ENCODE measurements at regions not wholly inside any gene's neighbourhood (a gene's known extent, or its start where the extent isn't known, plus 50 kb on each side); places are given as distances from the start of the nearest gene placed in this dataset.

DNA sequence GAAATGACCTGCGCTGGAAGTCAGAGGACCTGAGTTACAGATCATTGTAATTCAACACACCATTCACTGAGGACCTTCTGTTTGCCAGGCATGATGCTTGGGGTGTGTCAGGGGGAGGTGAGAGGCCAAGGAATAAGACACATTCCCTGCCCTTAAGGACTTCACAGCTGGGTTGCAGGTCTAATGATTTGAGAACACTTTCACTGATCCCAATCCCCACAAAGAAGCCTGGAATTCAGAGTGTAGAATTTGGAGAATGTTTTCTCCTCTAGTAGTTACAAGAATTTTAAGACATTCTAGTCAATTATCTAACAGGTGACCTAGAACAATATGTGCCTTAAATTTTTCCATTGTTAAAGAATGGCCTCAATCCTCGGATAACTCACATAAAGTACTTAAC, 322.4 kb downstream of the TNS1 start:
- 77 to 84% (median 81%) methylated on average over 2 of the region's 2 CpGs for WGBS, 5 donors

DNA sequence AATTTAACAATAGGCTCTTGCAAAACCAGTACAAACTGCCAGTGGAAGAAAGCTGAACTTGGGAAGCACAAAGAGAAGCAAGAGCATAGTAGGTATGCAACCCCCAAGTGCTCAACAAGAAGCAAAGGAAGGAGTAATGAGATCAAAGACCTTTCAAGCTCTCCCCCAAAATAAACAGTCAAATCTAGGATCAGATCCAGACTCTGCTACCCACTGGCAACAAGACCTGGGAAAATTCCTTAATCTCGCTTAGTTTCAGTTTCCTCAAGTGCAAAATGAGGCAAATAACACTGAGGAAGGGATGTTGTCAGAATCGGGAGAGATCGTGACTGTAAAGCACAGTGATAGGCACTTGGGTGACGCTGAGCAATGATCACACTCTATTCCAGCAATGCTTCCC, 329.2 kb downstream of the TNS1 start:
- TF ChIP-seq POLR2AphosphoS5 (IDR thresholded peaks at IDR 0.05) (no peak), EP300 (IDR thresholded peaks at IDR 0.05) (no peak), POLR2A (IDR thresholded peaks at IDR 0.05) (no peak)
- TF ChIP-seq, protein P1, sequence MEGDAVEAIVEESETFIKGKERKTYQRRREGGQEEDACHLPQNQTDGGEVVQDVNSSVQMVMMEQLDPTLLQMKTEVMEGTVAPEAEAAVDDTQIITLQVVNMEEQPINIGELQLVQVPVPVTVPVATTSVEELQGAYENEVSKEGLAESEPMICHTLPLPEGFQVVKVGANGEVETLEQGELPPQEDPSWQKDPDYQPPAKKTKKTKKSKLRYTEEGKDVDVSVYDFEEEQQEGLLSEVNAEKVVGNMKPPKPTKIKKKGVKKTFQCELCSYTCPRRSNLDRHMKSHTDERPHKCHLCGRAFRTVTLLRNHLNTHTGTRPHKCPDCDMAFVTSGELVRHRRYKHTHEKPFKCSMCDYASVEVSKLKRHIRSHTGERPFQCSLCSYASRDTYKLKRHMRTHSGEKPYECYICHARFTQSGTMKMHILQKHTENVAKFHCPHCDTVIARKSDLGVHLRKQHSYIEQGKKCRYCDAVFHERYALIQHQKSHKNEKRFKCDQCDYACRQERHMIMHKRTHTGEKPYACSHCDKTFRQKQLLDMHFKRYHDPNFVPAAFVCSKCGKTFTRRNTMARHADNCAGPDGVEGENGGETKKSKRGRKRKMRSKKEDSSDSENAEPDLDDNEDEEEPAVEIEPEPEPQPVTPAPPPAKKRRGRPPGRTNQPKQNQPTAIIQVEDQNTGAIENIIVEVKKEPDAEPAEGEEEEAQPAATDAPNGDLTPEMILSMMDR (IDR thresholded peaks at IDR 0.05) = no peak
- WGBS, 5 donors = 62 to 81% (median 74%) methylated on average over 4 of the region's 4 CpGs
- intact Hi-C loops (cut with DNase I; ENCODE audit: low total_unique reads) = no loop called here
- Histone ChIP-seq H3K27me3 (no peaks in the 10 kb centered on the region), H3K27ac (no peak overlapping the region), H3K9me3 (no peaks in the 10 kb centered on the region), H3K4me1 (peaks cover 0 to 7% (median 0%) of the 10 kb centered on the region in 4 donors), H3K36me3 (no peaks in the 10 kb centered on the region), H3K4me3 (no peak overlapping the region)
- DNase-seq = no peak

More for the DNA sequence above, 322.4 kb downstream of the TNS1 start:
- no peak overlapping the region for H3K4me3 ChIP-seq
- no peak overlapping the region for H3K27ac ChIP-seq
- intact Hi-C loops (cut with DNase I; ENCODE audit: low total_unique reads) = no loop called here
- no peaks in the 10 kb centered on the region for H3K36me3 ChIP-seq
- DNase-seq = no peak
- H3K4me1 ChIP-seq = peaks cover 0 to 8% (median 3%) of the 10 kb centered on the region in 4 donors
- TF ChIP-seq POLR2A (IDR thresholded peaks at IDR 0.05) (no peak), POLR2AphosphoS5 (IDR thresholded peaks at IDR 0.05) (no peak), EP300 (IDR thresholded peaks at IDR 0.05) (no peak)
- TF ChIP-seq, protein P1 (IDR thresholded peaks at IDR 0.05) = no peak
- H3K9me3 ChIP-seq = no peaks in the 10 kb centered on the region
- H3K27me3 ChIP-seq = no peaks in the 10 kb centered on the region

DNA sequence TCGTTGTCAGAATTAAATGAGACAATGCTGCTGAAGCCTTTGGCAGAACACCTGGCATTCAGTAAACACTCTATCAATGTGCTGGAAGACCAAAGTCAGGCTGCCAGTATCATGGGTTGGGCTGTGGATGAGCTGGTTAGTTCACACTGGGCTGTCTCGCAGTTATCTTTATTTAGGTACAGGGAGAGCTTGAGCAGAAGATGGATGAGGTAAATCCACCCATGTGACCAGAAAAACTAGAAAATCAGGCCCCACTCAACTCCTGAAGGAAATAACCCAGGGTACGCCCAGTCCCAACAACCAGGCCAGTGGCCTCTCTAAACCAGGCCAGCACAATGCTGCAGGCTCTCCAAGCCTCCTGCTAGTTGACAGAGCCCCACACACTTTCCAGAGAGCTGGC, 330.3 kb downstream of the TNS1 start:
- peak in 1 of 2 donors; percentile 28 for DNase-seq
- Histone ChIP-seq H3K27me3 (no peaks in the 10 kb centered on the region), H3K4me3 (no peak overlapping the region), H3K36me3 (no peaks in the 10 kb centered on the region), H3K9me3 (no peaks in the 10 kb centered on the region), H3K4me1 (peaks cover 0 to 7% (median 2%) of the 10 kb centered on the region in 4 donors), H3K27ac (no peak overlapping the region)
- WGBS, 5 donors = 61 to 82% (median 63%) methylated on average over 3 of the region's 3 CpGs
- TF ChIP-seq, protein P1 (IDR thresholded peaks at IDR 0.05) = no peak
- no peak for TF ChIP-seq EP300 (IDR thresholded peaks at IDR 0.05)
- TF ChIP-seq POLR2A (IDR thresholded peaks at IDR 0.05) = no peak
- TF ChIP-seq POLR2AphosphoS5 (IDR thresholded peaks at IDR 0.05) = no peak
- intact Hi-C loops (cut with DNase I; ENCODE audit: low total_unique reads) = no loop called here

DNA sequence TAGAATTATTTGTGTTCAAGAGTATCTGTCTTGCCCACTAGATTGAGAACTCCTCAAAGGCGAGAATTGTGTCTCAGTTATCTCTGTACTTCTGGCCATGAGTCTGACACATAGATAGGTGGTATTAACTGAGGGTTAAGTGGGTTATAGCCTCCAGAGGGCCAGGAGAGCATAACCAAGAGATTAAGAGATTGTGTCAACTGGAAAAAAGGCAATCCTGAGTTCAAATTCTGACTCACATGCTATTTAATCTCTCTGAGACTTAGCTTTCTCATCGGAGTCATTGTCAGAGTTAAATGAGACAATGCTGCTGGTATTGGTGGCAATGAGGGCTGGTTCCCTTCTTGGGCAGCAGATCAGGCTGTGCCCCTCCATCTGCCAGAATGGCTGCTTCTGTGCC, 330.9 kb downstream of the TNS1 start:
- 46 to 67% (median 50%) methylated on average over 2 of the region's 2 CpGs for WGBS, 5 donors
- TF ChIP-seq, protein P1 (IDR thresholded peaks at IDR 0.05) = no peak
- no peak for TF ChIP-seq POLR2A (IDR thresholded peaks at IDR 0.05)
- Histone ChIP-seq H3K9me3 (no peaks in the 10 kb centered on the region), H3K4me3 (no peak overlapping the region), H3K27ac (no peak overlapping the region), H3K36me3 (no peaks in the 10 kb centered on the region), H3K4me1 (peaks cover 0 to 12% (median 5%) of the 10 kb centered on the region in 4 donors), H3K27me3 (no peaks in the 10 kb centered on the region)
- DNase-seq = no peak
- intact Hi-C loops (cut with DNase I; ENCODE audit: low total_unique reads) = no loop called here
